H1 (cell line): ENCODE measurements at regions not wholly inside any gene's neighbourhood (a gene's known extent, or its start where the extent isn't known, plus 50 kb on each side); places are given as distances from the start of the nearest gene placed in this dataset.

Experiments
- CTCF ChIA-PET: fragments of 300-600 bp; sonication (Branson Sonifier 250); formaldehyde crosslinking; loops from one replicate; lab custom pipeline; 2021; ENCODE audit not compliant: partially characterized antibody; lab: Charles Lee
- POLR2A ChIA-PET: fragments of 300-600 bp; sonication (Branson Sonifier 250); formaldehyde crosslinking; loops from one replicate; lab custom pipeline; 2021; ENCODE audit warnings: inconsistent platforms; ENCODE audit not compliant: partially characterized antibody; lab: Charles Lee
- DNase-seq, 2 experiments: peaks; one replicate each; pipeline versions ENCODE4 v3.0.0 to v3.0.0-alpha.2; 2010 to 2022; ENCODE audit warnings: low spot score in 2 of 2, low read depth in 1 of 2, mixed read lengths in 1 of 2
- FAIRE-seq: peaks from 2 replicates; lab custom pipeline; 2011; peaks lifted over from hg19 to GRCh38; lab: Jason Lieb, UNC
- H2AFZ ChIP-seq: 2 replicates; pipeline ENCODE4 v1.8.1; 2012; ENCODE audit warnings: low read length, inconsistent platforms
- H2AK5ac ChIP-seq: 2 replicates; pipeline ENCODE4 v1.6.1; 2013; ENCODE audit warnings: low read depth, low read length
- H2BK120ac ChIP-seq: replicated peaks from 2 replicates; pipeline ENCODE3; 2013; ENCODE audit warnings: low read depth, low read length, inconsistent platforms
- H2BK12ac ChIP-seq: 2 replicates; pipeline ENCODE4 v1.6.1; 2013; ENCODE audit warnings: low read depth, low read length
- H2BK15ac ChIP-seq: 2 replicates; pipeline ENCODE4 v1.6.1; 2013; ENCODE audit warnings: low read length
- H2BK20ac ChIP-seq: 2 replicates; pipeline ENCODE4 v1.6.1; 2013; ENCODE audit warnings: low read length
- H2BK5ac ChIP-seq: 2 replicates; pipeline ENCODE4 v1.6.1; 2013; ENCODE audit warnings: low read depth, low read length
- H3K14ac ChIP-seq: 2 replicates; pipeline ENCODE4 v1.6.1; 2013; ENCODE audit warnings: inconsistent platforms; ENCODE audit not compliant: insufficient read length
- H3K18ac ChIP-seq: 2 replicates; pipeline ENCODE4 v1.6.1; 2013; ENCODE audit warnings: low read length; ENCODE audit errors: extremely low read depth
- H3K23ac ChIP-seq: 2 replicates; pipeline ENCODE4 v1.6.1; 2013; ENCODE audit warnings: inconsistent platforms; ENCODE audit not compliant: insufficient read length
- H3K23me2 ChIP-seq: 2 replicates; pipeline ENCODE4 v1.6.1; 2013; ENCODE audit warnings: low read depth, low read length
- H3K27ac ChIP-seq: 2 replicates; pipeline ENCODE4 v1.6.1; 2011; ENCODE audit warnings: low read depth, low read length, inconsistent platforms
- H3K27me3 ChIP-seq, 4 experiments: replicated peaks in 1 of 4; 1 replicate in 1 of 4; 2 replicates in 3 of 4; pipeline versions ENCODE4 v1.6.1 to v1.8.1; 2011 to 2013; ENCODE audit warnings: low read length in 3 of 4, mild to moderate bottlenecking in 3 of 4, inconsistent platforms in 2 of 4, mixed read lengths in 2 of 4, moderate library complexity in 1 of 4; ENCODE audit not compliant: control insufficient read depth in 3 of 4, insufficient read depth in 3 of 4; ENCODE audit errors: extremely low read depth in 1 of 4
- H3K36me3 ChIP-seq, 4 experiments: 2 replicates each; pipeline versions ENCODE4 v1.6.1 to v1.8.1; 2011 to 2013; ENCODE audit warnings: mild to moderate bottlenecking in 4 of 4, low read length in 3 of 4, moderate library complexity in 2 of 4, control low read depth in 1 of 4, inconsistent platforms in 1 of 4; ENCODE audit not compliant: insufficient read depth in 4 of 4, control insufficient read depth in 2 of 4
- H3K4ac ChIP-seq: replicated peaks from 2 replicates; pipeline ENCODE3; 2013; ENCODE audit warnings: low read length, low read depth, mixed read lengths, inconsistent platforms; ENCODE audit not compliant: insufficient read length
- H3K4me1 ChIP-seq, 4 experiments: replicated peaks in 1 of 4; 1 replicate in 1 of 4; 2 replicates in 3 of 4; pipeline versions ENCODE4 v1.6.1 to v1.8.1; 2011 to 2013; ENCODE audit warnings: low read length in 3 of 4, inconsistent platforms in 2 of 4, mixed read lengths in 1 of 4; ENCODE audit not compliant: insufficient read depth in 4 of 4, control insufficient read depth in 3 of 4
- H3K4me2 ChIP-seq, 2 experiments: 2 replicates each; pipeline versions ENCODE4 v1.6.1 to v1.8.1; 2011 to 2013; ENCODE audit warnings: low read depth in 2 of 2, low read length in 2 of 2, control low read depth in 1 of 2, inconsistent platforms in 1 of 2, mild to moderate bottlenecking in 1 of 2; ENCODE audit not compliant: insufficient read depth in 1 of 2
- H3K4me3 ChIP-seq, 4 experiments: fragments of 200-600, 300-600 bp in 1 of 4; sonication (generic), shearing (Covaris generic), sonication (Bioruptor Twin) in 1 of 4; 2 replicates each; pipeline versions ENCODE4 v1.5.1 to v1.8.1; 2011 to 2016; ENCODE audit warnings: low read length in 4 of 4, low read depth in 3 of 4, control low read depth in 2 of 4, inconsistent platforms in 2 of 4, mild to moderate bottlenecking in 2 of 4, mixed read lengths in 1 of 4, moderate library complexity in 1 of 4; ENCODE audit not compliant: insufficient read depth in 2 of 4; ENCODE audit errors: extremely low read depth in 1 of 4
- H3K56ac ChIP-seq: replicated peaks from 2 replicates; pipeline ENCODE3; 2013; ENCODE audit warnings: low read depth, mild to moderate bottlenecking, mixed read lengths, low read length, inconsistent platforms; ENCODE audit not compliant: insufficient read length
- H3K79me1 ChIP-seq: 2 replicates; pipeline ENCODE4 v1.6.1; 2013; ENCODE audit warnings: low read depth, low read length, control low read depth
- H3K79me2 ChIP-seq, 2 experiments: 2 replicates each; pipeline versions ENCODE4 v1.6.1 to v1.8.1; 2012 to 2013; ENCODE audit warnings: low read length in 2 of 2, mild to moderate bottlenecking in 2 of 2, inconsistent platforms in 1 of 2; ENCODE audit not compliant: insufficient read depth in 2 of 2, control insufficient read depth in 1 of 2
- H3K9ac ChIP-seq, 4 experiments: replicated peaks in 1 of 4; 1 replicate in 1 of 4; 2 replicates in 3 of 4; pipeline versions ENCODE4 v1.6.1 to v1.8.1; 2011 to 2013; ENCODE audit warnings: low read depth in 3 of 4, low read length in 3 of 4, control low read depth in 2 of 4, mild to moderate bottlenecking in 2 of 4, moderate library complexity in 2 of 4, inconsistent platforms in 1 of 4; ENCODE audit errors: extremely low read depth in 1 of 4
- H3K9me3 ChIP-seq, 2 experiments: 2 replicates each; pipeline versions ENCODE4 v1.6.1 to v1.8.1; 2012 to 2013; ENCODE audit warnings: mild to moderate bottlenecking in 2 of 2, moderate library complexity in 2 of 2, control low read depth in 1 of 2, inconsistent platforms in 1 of 2, low read depth in 1 of 2, low read length in 1 of 2, mixed read lengths in 1 of 2; ENCODE audit not compliant: insufficient read depth in 2 of 2
- H4K20me1 ChIP-seq, 2 experiments: replicated peaks in 1 of 2; 2 replicates each; pipeline versions ENCODE3 to v1.8.1; 2011 to 2013; ENCODE audit warnings: inconsistent platforms in 2 of 2, low read length in 2 of 2, mild to moderate bottlenecking in 1 of 2; ENCODE audit not compliant: insufficient read depth in 2 of 2, control insufficient read depth in 1 of 2
- H4K5ac ChIP-seq: 2 replicates; pipeline ENCODE4 v1.6.1; 2013; ENCODE audit warnings: low read length, low read depth, mixed read lengths, inconsistent platforms; ENCODE audit not compliant: insufficient read length
- H4K8ac ChIP-seq: 2 replicates; pipeline ENCODE4 v1.8.0; 2013; ENCODE audit warnings: mild to moderate bottlenecking, moderate library complexity, low read length, inconsistent platforms; ENCODE audit not compliant: insufficient read depth; ENCODE audit errors: extremely low read depth
- H4K91ac ChIP-seq: replicated peaks from 2 replicates; pipeline ENCODE3; 2013; ENCODE audit warnings: low read length, mixed read lengths, inconsistent platforms; ENCODE audit not compliant: insufficient read length
- BCL11A ChIP-seq, 2 experiments: IDR thresholded peaks; one replicate each; pipeline ENCODE4 v1.6.1; 2011; ENCODE audit warnings: low read depth in 2 of 2, low read length in 2 of 2, mild to moderate bottlenecking in 2 of 2
- CBX5 ChIP-seq: fragments of 300-800, 300-1000 bp; sonication (generic); IDR thresholded peaks from 2 replicates; pipeline ENCODE4 v1.7.1; 2016; ENCODE audit warnings: antibody characterized with exemption, low read length, low read depth
- CHD1 ChIP-seq: IDR thresholded peaks from 2 replicates; pipeline ENCODE4 v1.6.1; 2012; ENCODE audit warnings: low read depth, low read length, improper control_type of control experiment
- PHF8 ChIP-seq: fragments of 200-600 bp; sonication (generic); conservative IDR thresholded peaks from 2 replicates; pipeline ENCODE4 v1.7.1; 2012; ENCODE audit warnings: low read depth, mild to moderate bottlenecking, inconsistent platforms, low read length, moderate library complexity
- TBP ChIP-seq: IDR thresholded peaks from 2 replicates; pipeline ENCODE4 v1.6.1; 2011; ENCODE audit warnings: low read depth, low read length, improper control_type of control experiment
- TCF12 ChIP-seq: IDR thresholded peaks from 2 replicates; pipeline ENCODE4 v1.6.1; 2011; ENCODE audit warnings: low read depth, mild to moderate bottlenecking, low read length
- TEAD4 ChIP-seq: IDR thresholded peaks from 2 replicates; pipeline ENCODE4 v1.6.1; 2012; ENCODE audit warnings: low read depth, low read length, inconsistent platforms, mixed read lengths
- ZNF274 ChIP-seq: IDR thresholded peaks from 2 replicates; pipeline ENCODE4 v1.7.0; 2012; ENCODE audit warnings: low read length, borderline replicate concordance; ENCODE audit errors: extremely low read depth
- WGBS, 2 experiments: shearing (Covaris generic) in 1 of 2; methylation state at CpG; one replicate each; pipeline versions ENCODE4 v1.1.6 to v1.1.7; 2013 to 2015; ENCODE audit warnings: low lambda C conversion rate in 2 of 2, mixed read lengths in 2 of 2, inconsistent platforms in 1 of 2, low coverage in 1 of 2, missing lambda C conversion rate in 1 of 2; ENCODE audit not compliant: insufficient replicate concordance in 2 of 2, insufficient coverage in 1 of 2, insufficient read length in 1 of 2; ENCODE audit errors: extremely low coverage in 1 of 2, missing lambda C conversion rate in 1 of 2; 5-methylcytosine and 5-hydroxymethylcytosine counted together

DNA sequence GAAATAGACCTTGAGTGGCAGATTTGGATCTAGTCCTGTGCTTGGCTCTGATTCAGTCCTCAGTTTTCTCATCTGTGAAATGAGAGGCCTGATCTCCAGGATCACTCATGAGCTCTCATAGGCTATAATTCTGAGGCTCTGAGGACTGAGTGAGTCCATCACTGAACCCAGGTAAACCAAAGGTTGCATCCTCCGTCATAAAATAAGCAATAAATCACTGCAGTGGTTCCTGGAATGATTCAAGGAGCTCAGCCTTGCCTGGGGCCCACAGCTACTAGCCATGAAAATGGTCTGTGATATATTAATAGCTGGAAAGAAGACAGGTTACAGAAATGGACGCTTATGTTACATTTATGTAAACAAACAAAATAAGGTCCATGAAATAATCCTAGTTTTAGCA is 124.8 kb downstream of the MAP3K7 start:
- no peak overlapping the region for H2BK120ac ChIP-seq
- no peak for TF ChIP-seq CHD1
- TF ChIP-seq ZNF274 = no peak
- TF ChIP-seq TCF12 = no peak
- TF ChIP-seq BCL11A (IDR thresholded peaks at IDR 0.05; ENCODE audit: low read depth in 2 of 2, low read length in 2 of 2) = no peak
- no peak for TF ChIP-seq CBX5
- TF ChIP-seq TBP = no peak
- TF ChIP-seq TEAD4 = no peak
- no peak for TF ChIP-seq PHF8
- DNase-seq (no peak), FAIRE-seq (no peak)
- CTCF ChIA-PET = interaction anchor here (0.9 to 16.2 kb wide), 7 partner anchors 12 to 172 kb away, joined by 3 to 179 read pairs (median 4); no protein-coding TSS in a partner anchor
- H3K56ac ChIP-seq = no peak overlapping the region
- H3K27me3 ChIP-seq = no peaks in the 10 kb centered on the region
- H2AK5ac ChIP-seq = no peak overlapping the region
- no peak overlapping the region for H4K91ac ChIP-seq
- H4K8ac ChIP-seq = no peak overlapping the region
- no peak overlapping the region for H3K14ac ChIP-seq
- no peaks in the 10 kb centered on the region for H4K20me1 ChIP-seq
- no peak overlapping the region for H2BK20ac ChIP-seq
- no peak overlapping the region for H2BK12ac ChIP-seq
- no peak overlapping the region for H2BK5ac ChIP-seq
- H3K79me2 ChIP-seq = no peaks in the 10 kb centered on the region
- H3K9me3 ChIP-seq = no peaks in the 10 kb centered on the region
- no peak overlapping the region for H3K9ac ChIP-seq
- H3K23me2 ChIP-seq = no peaks in the 10 kb centered on the region
- no peak overlapping the region for H3K4me2 ChIP-seq
- no peak overlapping the region for H2BK15ac ChIP-seq
- H3K18ac ChIP-seq = no peak overlapping the region
- POLR2A ChIA-PET = no interaction called here
- no peaks in the 10 kb centered on the region for H3K36me3 ChIP-seq
- 83% methylated on average over 2 of the region's 2 CpGs; no CpG with 5 or more reads in 1 of the 2 experiments for WGBS, 2 experiments
- no peak overlapping the region for H4K5ac ChIP-seq
- H2AFZ ChIP-seq = no peak overlapping the region
- no peak overlapping the region for H3K4ac ChIP-seq
- no peaks in the 10 kb centered on the region for H3K79me1 ChIP-seq
- H3K4me1 ChIP-seq = no peaks in the 10 kb centered on the region
- no peak overlapping the region for H3K27ac ChIP-seq
- H3K4me3 ChIP-seq = no peak overlapping the region
- no peak overlapping the region for H3K23ac ChIP-seq
